GM04503 (cell line): ENCODE measurements at regions not wholly inside any gene's neighbourhood (a gene's known extent, or its start where the extent isn't known, plus 50 kb on each side); places are given as distances from the start of the nearest gene placed in this dataset.
"Not testable (repeated sequence)": the region's sequence is repeated elsewhere in the genome, so short reads cannot be mapped to it uniquely, and the experiment has no call there.

Experiments
- DNase-seq: peaks from one replicate; pipeline ENCODE4 v3.0.0-alpha.2; 2012; ENCODE audit warnings: low read depth

- DNase-seq, result no peak
Measured at GRCh38 chr17:72472106-72472505, 351.3 kb downstream of the SOX9 start.

- not testable (repeated sequence) for DNase-seq
Measured at GRCh38 chr17:72472853-72473390, 352.1 kb downstream of the SOX9 start.

- DNase-seq, result no peak
Measured at GRCh38 chr17:72474243-72474642, 353.4 kb downstream of the SOX9 start.

GRCh38 chr17:72474719-72475477, 354.1 kb downstream of the SOX9 start:
- no peak for DNase-seq

- no peak for DNase-seq
Measured at GRCh38 chr17:72476134-72476533, 355.3 kb downstream of the SOX9 start.

- no peak for DNase-seq
Measured at GRCh38 chr17:72476575-72476986, 355.8 kb downstream of the SOX9 start.

- DNase-seq, result no peak
Measured at GRCh38 chr17:72477491-72477890, 356.7 kb downstream of the SOX9 start.

GRCh38 chr17:72479113-72479512, 358.3 kb downstream of the SOX9 start:
- DNase-seq, result no peak

- DNase-seq, result no peak
Measured at GRCh38 chr17:72481572-72481971, 360.8 kb downstream of the SOX9 start.

- DNase-seq, result no peak
Measured at GRCh38 chr17:72485596-72485995, 364.8 kb downstream of the SOX9 start.

GRCh38 chr17:72486806-72487205, 366.0 kb downstream of the SOX9 start:
- DNase-seq, result no peak

- DNase-seq, result no peak
Measured at GRCh38 chr17:72487731-72488494, 367.1 kb downstream of the SOX9 start.

- DNase-seq, result no peak
Measured at GRCh38 chr17:72488555-72489271, 367.9 kb downstream of the SOX9 start.

GRCh38 chr17:72489272-72489641, 368.4 kb downstream of the SOX9 start:
- DNase-seq, result no peak

GRCh38 chr17:72491102-72491501, 370.3 kb downstream of the SOX9 start:
- DNase-seq, result no peak

- no peak for DNase-seq
Measured at GRCh38 chr17:72492494-72492893, 371.7 kb downstream of the SOX9 start.

- DNase-seq, result no peak
Measured at GRCh38 chr17:72492941-72493340, 372.1 kb downstream of the SOX9 start.

GRCh38 chr17:72494566-72494965, 373.7 kb downstream of the SOX9 start:
- no peak for DNase-seq

- DNase-seq, result no peak
Measured at GRCh38 chr17:72496461-72496860, 375.6 kb downstream of the SOX9 start.

- no peak for DNase-seq
Measured at GRCh38 chr17:72497915-72498314, 377.1 kb downstream of the SOX9 start.

GRCh38 chr17:72498364-72499210, 377.8 kb downstream of the SOX9 start:
- DNase-seq, result no peak
